Endothelial cell of umbilical vein (primary cell): ENCODE measurements at regions not wholly inside any gene's neighbourhood (a gene's known extent, or its start where the extent isn't known, plus 50 kb on each side); places are given as distances from the start of the nearest gene placed in this dataset.

Source experiments
- BruUV-seq: library from RNA; stranded (reverse); fragments of 400-500 nt; replicated peaks from 2 replicates; lab custom pipeline; 2021; lab: Mats Ljungman, UMichigan
- CTCF ChIA-PET: fragments of 300-600, 350-600 bp; sonication (Branson Sonifier 250); formaldehyde crosslinking; loops from one replicate; lab custom pipeline; 2021; ENCODE audit warnings: antibody characterized with exemption, inconsistent platforms; lab: Charles Lee
- POLR2A ChIA-PET: fragments of 300-600, 350-600 bp; sonication (Branson Sonifier 250); formaldehyde crosslinking; loops from one replicate; lab custom pipeline; 2021; ENCODE audit warnings: antibody characterized with exemption, inconsistent platforms; lab: Charles Lee
- DNase-seq: peaks from one replicate; pipeline ENCODE4 v3.0.0-alpha.2; 2011; ENCODE audit warnings: low read depth, low spot score
- FAIRE-seq: peaks from 2 replicates; lab custom pipeline; 2011; peaks lifted over from hg19 to GRCh38; lab: Jason Lieb, UNC
- H2AFZ ChIP-seq: 2 replicates; pipeline ENCODE4 v1.6.0; 2012; ENCODE audit warnings: low read depth, low read length, control low read depth, inconsistent platforms
- H3K27ac ChIP-seq: 2 replicates; pipeline ENCODE4 v1.5.1; 2011; ENCODE audit warnings: low read depth, mild to moderate bottlenecking, control low read depth, low read length, moderate library complexity; ENCODE audit not compliant: insufficient read depth
- H3K27me3 ChIP-seq, 2 experiments: 2 replicates each; pipeline versions ENCODE4 v1.6.0 to v1.6.1; 2011; ENCODE audit warnings: low read length in 2 of 2, mixed read lengths in 1 of 2; ENCODE audit not compliant: control insufficient read depth in 2 of 2, insufficient read depth in 2 of 2
- H3K36me3 ChIP-seq, 2 experiments: 2 replicates in 1 of 2; 3 replicates in 1 of 2; pipeline ENCODE4 v1.5.1; 2011; ENCODE audit warnings: low read length in 2 of 2, mild to moderate bottlenecking in 1 of 2, moderate library complexity in 1 of 2; ENCODE audit not compliant: control insufficient read depth in 2 of 2, insufficient read depth in 2 of 2; ENCODE audit errors: extremely low read depth in 1 of 2
- H3K4me1 ChIP-seq: 3 replicates; pipeline ENCODE4 v1.5.1; 2011; ENCODE audit warnings: mild to moderate bottlenecking, low read length; ENCODE audit not compliant: control insufficient read depth, insufficient read depth; ENCODE audit errors: extremely low read depth
- H3K4me2 ChIP-seq: 2 replicates; pipeline ENCODE4 v1.6.1; 2011; ENCODE audit warnings: low read length, control low read depth, mixed read lengths; ENCODE audit not compliant: insufficient read depth
- H3K4me3 ChIP-seq, 3 experiments: fragments of 200-600 bp in 1 of 3; sonication (generic), shearing (Covaris generic) in 1 of 3; replicated peaks in 1 of 3; 2 replicates each; pipeline ENCODE4 v1.5.1; 2011 to 2016; ENCODE audit warnings: control low read depth in 3 of 3, low read length in 3 of 3, mild to moderate bottlenecking in 2 of 3, inconsistent platforms in 1 of 3, low read depth in 1 of 3, moderate library complexity in 1 of 3; ENCODE audit not compliant: insufficient read depth in 1 of 3
- H3K79me2 ChIP-seq: 2 replicates; pipeline ENCODE4 v1.6.0; 2012; ENCODE audit warnings: low read length, inconsistent platforms; ENCODE audit not compliant: control insufficient read depth, insufficient read depth
- H3K9ac ChIP-seq: replicated peaks from 2 replicates; pipeline ENCODE3; 2011; ENCODE audit warnings: low read length, control low read depth; ENCODE audit not compliant: insufficient read depth; ENCODE audit errors: extremely low read depth
- H3K9me1 ChIP-seq: replicated peaks from 3 replicates; pipeline ENCODE4 v1.6.0; 2011; ENCODE audit warnings: mild to moderate bottlenecking, low read length; ENCODE audit not compliant: control insufficient read depth, insufficient read depth; ENCODE audit errors: extremely low read depth
- H3K9me3 ChIP-seq: replicated peaks from 2 replicates; pipeline ENCODE4 v1.5.1; 2012; ENCODE audit warnings: low read length, inconsistent platforms; ENCODE audit not compliant: control insufficient read depth, insufficient read depth
- H4K20me1 ChIP-seq: replicated peaks from 2 replicates; pipeline ENCODE3; 2011; ENCODE audit warnings: mild to moderate bottlenecking, low read length; ENCODE audit not compliant: control insufficient read depth, insufficient read depth; ENCODE audit errors: extremely low read depth
- EZH2 ChIP-seq: IDR thresholded peaks from 2 replicates; pipeline ENCODE4 v1.6.1; 2012; ENCODE audit warnings: borderline replicate concordance, low read depth, mild to moderate bottlenecking, moderate library complexity, low read length, inconsistent platforms; ENCODE audit not compliant: severe bottlenecking
- FOS ChIP-seq: IDR thresholded peaks from 2 replicates; pipeline ENCODE4 v1.6.1; 2011; ENCODE audit warnings: mild to moderate bottlenecking, low read length, moderate library complexity, borderline replicate concordance; ENCODE audit not compliant: insufficient read depth
- GATA2 ChIP-seq: IDR thresholded peaks from 2 replicates; pipeline ENCODE4 v1.7.0; 2011; ENCODE audit warnings: low read depth, mild to moderate bottlenecking, moderate library complexity, mixed read lengths, low read length; ENCODE audit not compliant: insufficient read length, insufficient read depth
- JUN ChIP-seq: IDR thresholded peaks from 2 replicates; pipeline ENCODE4 v1.6.1; 2011; ENCODE audit warnings: borderline replicate concordance, low read depth; ENCODE audit not compliant: insufficient read length, insufficient read depth
- MYC ChIP-seq: IDR thresholded peaks from one replicate; pipeline ENCODE4 v1.6.1; 2011; ENCODE audit warnings: mild to moderate bottlenecking, low read depth, low read length
- POLR2A ChIP-seq: IDR thresholded peaks from 2 replicates; pipeline ENCODE4 v1.6.1; 2012; ENCODE audit warnings: low read depth, mild to moderate bottlenecking, control low read depth, low read length
- POLR2AphosphoS5 ChIP-seq: IDR thresholded peaks from 2 replicates; pipeline ENCODE4 v1.6.1; 2012; ENCODE audit warnings: low read depth, mild to moderate bottlenecking, control low read depth, low read length, moderate library complexity; ENCODE audit not compliant: insufficient read depth
- dilution Hi-C: fragments of 300-500 bp; cut with MboI; formaldehyde crosslinking; loops from one replicate; pipeline ENCODE4 v1.15.0; 2019; ENCODE audit warnings: low sequenced_read_pairs; ENCODE audit not compliant: extremely low pct_ligation_motif_present
- intact Hi-C: fragments of 100-400 bp; cut with micrococcal nuclease; formaldehyde crosslinking; loops from one replicate; pipeline ENCODE4 v1.10.0; 2022
- TF ChIP-seq, protein P1 (sequence below), 2 donors: IDR thresholded peaks; 1 replicate in 1 of 2; 2 replicates in 1 of 2; pipeline ENCODE4 v1.5.1; 2011; ENCODE audit warnings: low read length in 2 of 2, mild to moderate bottlenecking in 2 of 2, moderate library complexity in 2 of 2, control low read depth in 1 of 2, inconsistent platforms in 1 of 2, low read depth in 1 of 2; ENCODE audit not compliant: insufficient read depth in 1 of 2; ENCODE audit errors: extremely low read depth in 1 of 2
- TF ChIP-seq, protein P2 (sequence below): IDR thresholded peaks from 2 replicates; pipeline ENCODE4 v1.6.1; 2011; ENCODE audit not compliant: insufficient read depth, insufficient read length

DNA sequence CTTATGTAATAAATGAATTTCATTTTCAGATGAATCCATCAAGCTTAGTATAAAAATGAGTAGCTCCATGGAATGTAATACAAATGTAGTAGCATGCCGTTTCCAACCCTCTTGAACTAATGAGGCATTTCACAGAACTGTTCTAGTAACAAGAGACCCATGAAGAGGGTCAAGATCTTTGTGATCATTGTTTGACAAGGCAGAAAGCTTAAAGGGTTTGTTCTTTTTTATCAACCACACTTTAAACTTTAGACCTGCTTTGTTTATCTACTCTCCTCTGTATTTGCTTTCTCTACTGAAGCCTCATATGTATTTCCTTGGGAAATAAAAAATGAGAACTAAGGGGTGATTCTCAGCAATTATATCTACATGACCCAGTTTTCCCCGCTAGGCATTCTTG is 513.9 kb downstream of the ARAP2 start:
- TF ChIP-seq POLR2AphosphoS5 (no peak), EZH2 (no peak), JUN (no peak), FOS (no peak), GATA2 (no peak), POLR2A (no peak), MYC (no peak)
- TF ChIP-seq, protein P1, sequence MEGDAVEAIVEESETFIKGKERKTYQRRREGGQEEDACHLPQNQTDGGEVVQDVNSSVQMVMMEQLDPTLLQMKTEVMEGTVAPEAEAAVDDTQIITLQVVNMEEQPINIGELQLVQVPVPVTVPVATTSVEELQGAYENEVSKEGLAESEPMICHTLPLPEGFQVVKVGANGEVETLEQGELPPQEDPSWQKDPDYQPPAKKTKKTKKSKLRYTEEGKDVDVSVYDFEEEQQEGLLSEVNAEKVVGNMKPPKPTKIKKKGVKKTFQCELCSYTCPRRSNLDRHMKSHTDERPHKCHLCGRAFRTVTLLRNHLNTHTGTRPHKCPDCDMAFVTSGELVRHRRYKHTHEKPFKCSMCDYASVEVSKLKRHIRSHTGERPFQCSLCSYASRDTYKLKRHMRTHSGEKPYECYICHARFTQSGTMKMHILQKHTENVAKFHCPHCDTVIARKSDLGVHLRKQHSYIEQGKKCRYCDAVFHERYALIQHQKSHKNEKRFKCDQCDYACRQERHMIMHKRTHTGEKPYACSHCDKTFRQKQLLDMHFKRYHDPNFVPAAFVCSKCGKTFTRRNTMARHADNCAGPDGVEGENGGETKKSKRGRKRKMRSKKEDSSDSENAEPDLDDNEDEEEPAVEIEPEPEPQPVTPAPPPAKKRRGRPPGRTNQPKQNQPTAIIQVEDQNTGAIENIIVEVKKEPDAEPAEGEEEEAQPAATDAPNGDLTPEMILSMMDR (IDR thresholded peaks at IDR 0.05; ENCODE audit: extremely low read depth in 1 of 2, insufficient read depth in 1 of 2, low read depth in 1 of 2, low read length in 2 of 2), result no peak
- TF ChIP-seq, protein P2, sequence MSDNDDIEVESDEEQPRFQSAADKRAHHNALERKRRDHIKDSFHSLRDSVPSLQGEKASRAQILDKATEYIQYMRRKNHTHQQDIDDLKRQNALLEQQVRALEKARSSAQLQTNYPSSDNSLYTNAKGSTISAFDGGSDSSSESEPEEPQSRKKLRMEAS, result no peak
- FAIRE-seq, result no peak
- Histone ChIP-seq H3K27me3 (no peaks in the 10 kb centered on the region), H4K20me1 (no peaks in the 10 kb centered on the region), H3K9ac (no peak overlapping the region), H3K4me2 (no peak overlapping the region), H3K27ac (no peak overlapping the region), H3K36me3 (no peaks in the 10 kb centered on the region), H3K79me2 (no peaks in the 10 kb centered on the region), H3K4me3 (no peak overlapping the region), H2AFZ (no peak overlapping the region), H3K9me1 (no peaks in the 10 kb centered on the region), H3K9me3 (peaks cover 4% of the 10 kb centered on the region), H3K4me1 (no peaks in the 10 kb centered on the region)
- no peak for DNase-seq
- ChIA-PET POLR2A (no interaction called here), CTCF (no interaction called here)
- dilution Hi-C loops, result no loop called here
- intact Hi-C loops, result no loop called here
- no TSS peak for BruUV-seq
